ENCODE measurements at regions not wholly inside any gene's neighbourhood (a gene's known extent, or its start where the extent isn't known, plus 50 kb on each side); places are given as distances from the start of the nearest gene placed in this dataset.

DNA sequence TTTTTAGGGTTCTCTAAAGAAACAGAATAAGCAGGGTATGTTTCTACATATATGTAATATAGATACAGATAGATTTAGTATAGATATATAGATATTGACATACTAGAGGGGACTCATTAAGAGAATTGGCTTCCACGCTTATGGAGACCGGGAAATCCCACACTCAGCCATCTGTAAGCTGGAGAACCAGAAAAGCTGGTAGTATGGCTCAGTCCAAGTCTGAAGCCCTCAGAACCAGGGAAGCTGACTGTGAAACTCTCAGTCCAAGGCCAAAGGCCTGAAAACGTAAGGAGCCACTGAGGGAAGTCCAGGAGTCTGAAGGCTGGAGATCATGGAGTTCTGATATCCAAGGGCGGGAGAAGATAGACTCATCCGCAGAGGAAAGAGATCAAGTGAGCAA lies 441.3 kb upstream of the CDH20 start:
- H3K4me1 ChIP-seq (ENCODE audit: control insufficient read depth, insufficient read depth, low read length): no peaks in the 10 kb centered on the region
- no peak overlapping the region for H3K27ac ChIP-seq (ENCODE audit: low read length)
- no TSS peak for BruUV-seq (replicated peaks)
- ChIA-PET CTCF (no interaction called here), POLR2A (no interaction called here)
- H3K4me3 ChIP-seq (ENCODE audit: low read depth in 2 of 2, low read length in 2 of 2): no peak overlapping the region
- intact Hi-C loops (cut with micrococcal nuclease; ENCODE audit: unreplicated experiment): loop anchor here (10.0 kb wide), 1 partner anchor 53 kb away; no protein-coding TSS in a partner anchor
- DNase-seq (ENCODE audit: low read depth, low spot score) (no peak), ATAC-seq (no peak)
- H3K36me3 ChIP-seq (ENCODE audit: control insufficient read depth, insufficient read depth, low read length): no peaks in the 10 kb centered on the region
- in situ Hi-C loops (cut with HindIII; ENCODE audit: low pct_unique_long_range_greater_than_20kb, low sequenced_read_pairs): no loop called here
- H3K27me3 ChIP-seq (ENCODE audit: control insufficient read depth, insufficient read depth, low read length): no peaks in the 10 kb centered on the region
- no peaks in the 10 kb centered on the region for H3K9me3 ChIP-seq (ENCODE audit: control insufficient read depth, insufficient read depth, low read depth, low read length)
- TF ChIP-seq, protein P1, sequence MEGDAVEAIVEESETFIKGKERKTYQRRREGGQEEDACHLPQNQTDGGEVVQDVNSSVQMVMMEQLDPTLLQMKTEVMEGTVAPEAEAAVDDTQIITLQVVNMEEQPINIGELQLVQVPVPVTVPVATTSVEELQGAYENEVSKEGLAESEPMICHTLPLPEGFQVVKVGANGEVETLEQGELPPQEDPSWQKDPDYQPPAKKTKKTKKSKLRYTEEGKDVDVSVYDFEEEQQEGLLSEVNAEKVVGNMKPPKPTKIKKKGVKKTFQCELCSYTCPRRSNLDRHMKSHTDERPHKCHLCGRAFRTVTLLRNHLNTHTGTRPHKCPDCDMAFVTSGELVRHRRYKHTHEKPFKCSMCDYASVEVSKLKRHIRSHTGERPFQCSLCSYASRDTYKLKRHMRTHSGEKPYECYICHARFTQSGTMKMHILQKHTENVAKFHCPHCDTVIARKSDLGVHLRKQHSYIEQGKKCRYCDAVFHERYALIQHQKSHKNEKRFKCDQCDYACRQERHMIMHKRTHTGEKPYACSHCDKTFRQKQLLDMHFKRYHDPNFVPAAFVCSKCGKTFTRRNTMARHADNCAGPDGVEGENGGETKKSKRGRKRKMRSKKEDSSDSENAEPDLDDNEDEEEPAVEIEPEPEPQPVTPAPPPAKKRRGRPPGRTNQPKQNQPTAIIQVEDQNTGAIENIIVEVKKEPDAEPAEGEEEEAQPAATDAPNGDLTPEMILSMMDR (IDR thresholded peaks at IDR 0.05): no peak
- no peak for TF ChIP-seq SIN3A (IDR thresholded peaks at IDR 0.05; ENCODE audit: borderline replicate concordance, insufficient read depth, low read depth, low read length)
- no peak for TF ChIP-seq TCF7L2 (IDR thresholded peaks at IDR 0.05; ENCODE audit: low read depth, low read length)

DNA sequence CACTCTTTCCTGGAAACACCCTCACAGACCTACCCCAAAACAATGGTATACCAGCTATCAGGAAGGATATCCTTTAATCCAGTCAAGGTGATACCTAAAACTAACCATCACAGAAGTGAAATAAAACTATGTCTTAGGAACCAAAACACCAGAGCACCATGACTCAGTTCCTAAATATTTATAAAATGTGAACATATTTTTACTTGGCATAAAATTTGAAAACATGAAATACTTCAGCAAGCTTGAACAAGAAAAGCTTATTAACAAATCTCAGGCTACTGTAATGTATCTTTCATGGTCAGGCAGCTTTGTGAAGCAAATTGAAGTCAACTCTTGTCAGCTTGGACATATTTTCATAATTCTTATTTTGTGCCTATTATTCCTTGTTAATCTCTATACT lies 440.8 kb upstream of the CDH20 start:
- ChIA-PET POLR2A (no interaction called here), CTCF (no interaction called here)
- Histone ChIP-seq H3K4me3 (ENCODE audit: low read depth in 2 of 2, low read length in 2 of 2) (no peak overlapping the region), H3K36me3 (ENCODE audit: control insufficient read depth, insufficient read depth, low read length) (no peaks in the 10 kb centered on the region), H3K9me3 (ENCODE audit: control insufficient read depth, insufficient read depth, low read depth, low read length) (no peaks in the 10 kb centered on the region), H3K4me1 (ENCODE audit: control insufficient read depth, insufficient read depth, low read length) (no peaks in the 10 kb centered on the region), H3K27ac (ENCODE audit: low read length) (no peak overlapping the region), H3K27me3 (ENCODE audit: control insufficient read depth, insufficient read depth, low read length) (no peaks in the 10 kb centered on the region)
- intact Hi-C loops (cut with micrococcal nuclease; ENCODE audit: unreplicated experiment) (loop anchor here (10.0 kb wide), 1 partner anchor 52 kb away; no protein-coding TSS in a partner anchor), in situ Hi-C loops (cut with HindIII; ENCODE audit: low pct_unique_long_range_greater_than_20kb, low sequenced_read_pairs) (no loop called here)
- ATAC-seq (no peak), DNase-seq (ENCODE audit: low read depth, low spot score) (no peak)
- no TSS peak for BruUV-seq (replicated peaks)
- TF ChIP-seq SIN3A (IDR thresholded peaks at IDR 0.05; ENCODE audit: borderline replicate concordance, insufficient read depth, low read depth, low read length) (no peak), TCF7L2 (IDR thresholded peaks at IDR 0.05; ENCODE audit: low read depth, low read length) (no peak), POLR2AphosphoS5 (IDR thresholded peaks at IDR 0.05; ENCODE audit: low read depth, low read length) (no peak)
- TF ChIP-seq, protein P1 (IDR thresholded peaks at IDR 0.05): no peak
- TF ChIP-seq, protein P2, sequence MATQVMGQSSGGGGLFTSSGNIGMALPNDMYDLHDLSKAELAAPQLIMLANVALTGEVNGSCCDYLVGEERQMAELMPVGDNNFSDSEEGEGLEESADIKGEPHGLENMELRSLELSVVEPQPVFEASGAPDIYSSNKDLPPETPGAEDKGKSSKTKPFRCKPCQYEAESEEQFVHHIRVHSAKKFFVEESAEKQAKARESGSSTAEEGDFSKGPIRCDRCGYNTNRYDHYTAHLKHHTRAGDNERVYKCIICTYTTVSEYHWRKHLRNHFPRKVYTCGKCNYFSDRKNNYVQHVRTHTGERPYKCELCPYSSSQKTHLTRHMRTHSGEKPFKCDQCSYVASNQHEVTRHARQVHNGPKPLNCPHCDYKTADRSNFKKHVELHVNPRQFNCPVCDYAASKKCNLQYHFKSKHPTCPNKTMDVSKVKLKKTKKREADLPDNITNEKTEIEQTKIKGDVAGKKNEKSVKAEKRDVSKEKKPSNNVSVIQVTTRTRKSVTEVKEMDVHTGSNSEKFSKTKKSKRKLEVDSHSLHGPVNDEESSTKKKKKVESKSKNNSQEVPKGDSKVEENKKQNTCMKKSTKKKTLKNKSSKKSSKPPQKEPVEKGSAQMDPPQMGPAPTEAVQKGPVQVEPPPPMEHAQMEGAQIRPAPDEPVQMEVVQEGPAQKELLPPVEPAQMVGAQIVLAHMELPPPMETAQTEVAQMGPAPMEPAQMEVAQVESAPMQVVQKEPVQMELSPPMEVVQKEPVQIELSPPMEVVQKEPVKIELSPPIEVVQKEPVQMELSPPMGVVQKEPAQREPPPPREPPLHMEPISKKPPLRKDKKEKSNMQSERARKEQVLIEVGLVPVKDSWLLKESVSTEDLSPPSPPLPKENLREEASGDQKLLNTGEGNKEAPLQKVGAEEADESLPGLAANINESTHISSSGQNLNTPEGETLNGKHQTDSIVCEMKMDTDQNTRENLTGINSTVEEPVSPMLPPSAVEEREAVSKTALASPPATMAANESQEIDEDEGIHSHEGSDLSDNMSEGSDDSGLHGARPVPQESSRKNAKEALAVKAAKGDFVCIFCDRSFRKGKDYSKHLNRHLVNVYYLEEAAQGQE (IDR thresholded peaks at IDR 0.05; ENCODE audit: insufficient read depth in 1 of 2, low read depth in 2 of 2, low read length in 1 of 2): no peak
